Hematopoietic multipotent progenitor cell treated with erythropoietin and hydrocortisone succinate and interleukin-3 and kit ligand, for 4 days (in vitro differentiated cells): ENCODE measurements at regions not wholly inside any gene's neighbourhood (a gene's known extent, or its start where the extent isn't known, plus 50 kb on each side); places are given as distances from the start of the nearest gene placed in this dataset.
"Not testable (repeated sequence)": the region's sequence is repeated elsewhere in the genome, so short reads cannot be mapped to it uniquely, and the experiment has no call there.

Experiments used
- DNase-seq: peaks from one replicate; pipeline ENCODE4 v3.0.0-alpha.2; 2015

DNA sequence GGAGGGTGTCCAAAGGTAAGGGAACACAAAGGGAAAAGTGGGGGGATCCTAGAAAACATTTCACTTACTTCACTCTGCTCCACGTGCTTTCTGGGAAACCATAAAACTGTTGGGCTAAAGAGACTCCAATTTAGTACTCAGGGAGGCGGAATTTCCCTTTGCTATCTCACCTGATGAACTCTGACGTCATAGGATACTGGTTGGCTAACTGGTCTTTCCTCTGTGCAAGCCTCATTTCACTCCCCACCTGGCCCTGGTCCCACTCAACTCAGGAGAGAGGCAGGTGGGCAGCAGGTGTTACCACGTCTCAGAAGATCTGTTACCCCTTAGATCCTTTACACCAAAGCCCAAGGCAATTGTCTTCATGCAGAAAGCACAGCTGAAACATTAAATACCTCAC, 51.8 kb upstream of the PMAIP1 start:
- DNase-seq, result no peak

DNA sequence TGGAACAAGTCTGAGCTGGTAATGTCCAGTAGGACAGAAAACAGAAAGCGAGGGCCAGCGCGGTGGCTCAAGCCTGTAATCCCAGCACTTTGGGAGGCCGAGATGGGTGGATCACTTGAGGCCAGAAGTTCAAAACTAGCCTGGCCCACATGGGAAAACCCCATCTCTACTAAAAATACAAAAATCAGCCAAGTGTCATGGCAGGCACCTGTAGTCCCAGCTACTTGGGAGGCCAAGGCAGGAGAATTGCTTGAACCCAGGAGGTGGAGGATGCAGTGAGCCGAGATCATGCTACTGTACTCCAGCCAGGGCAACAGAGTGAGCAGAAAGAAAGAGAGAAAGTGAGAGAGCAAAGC, 52.3 kb upstream of the PMAIP1 start:
- not testable (repeated sequence) for DNase-seq

DNA sequence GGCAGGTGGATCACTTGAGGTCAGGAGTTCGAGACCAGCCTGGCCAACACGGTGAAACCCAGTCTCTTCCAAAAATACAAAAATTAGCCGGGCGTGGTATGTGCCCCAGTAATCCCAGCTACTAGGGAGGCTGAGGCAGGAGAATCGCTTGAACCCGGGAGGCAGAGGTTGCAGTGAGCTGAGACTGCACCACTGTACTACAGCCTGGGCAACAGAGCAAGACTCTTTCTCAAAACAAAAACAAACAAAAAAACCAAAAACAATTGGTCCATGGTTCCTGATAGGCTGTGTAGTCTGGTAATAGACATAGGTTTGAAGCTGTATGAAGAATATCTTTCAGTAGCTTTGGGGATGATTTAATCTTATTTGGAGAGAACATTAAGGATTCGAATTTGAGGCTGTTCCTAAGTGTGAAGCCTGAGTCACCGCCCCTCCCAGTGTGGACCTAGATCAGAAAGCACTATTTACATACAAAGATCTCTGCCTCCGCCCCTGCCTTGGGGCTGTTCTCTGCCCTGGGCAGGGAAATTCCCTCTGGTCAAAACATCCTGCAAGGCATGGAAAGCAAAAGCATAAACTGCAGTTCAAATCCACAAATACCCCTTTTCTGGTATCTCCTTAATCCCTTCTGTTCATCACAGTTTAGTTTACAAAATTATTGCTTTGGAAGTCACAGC, 52.8 kb upstream of the PMAIP1 start:
- DNase-seq, result no peak

DNA sequence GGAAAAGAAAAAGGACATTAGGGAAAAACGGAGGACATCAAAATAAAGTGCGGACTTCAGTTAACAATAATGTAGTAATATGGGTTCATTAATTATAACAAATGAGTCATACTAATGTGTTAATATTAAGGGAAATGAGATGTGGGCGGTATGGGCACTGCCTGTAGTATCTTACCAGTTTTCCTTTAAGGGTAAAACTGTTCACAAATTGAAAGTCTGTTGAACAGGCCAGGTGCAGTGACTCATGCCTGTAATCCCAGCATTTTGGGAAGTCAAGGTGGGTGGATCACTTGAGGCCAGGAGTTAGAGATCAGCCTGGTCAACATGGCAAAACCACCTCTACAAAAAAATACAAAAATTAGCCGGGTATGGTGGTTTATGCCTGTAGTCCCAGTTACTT, 56.8 kb upstream of the PMAIP1 start:
- no peak for DNase-seq

DNA sequence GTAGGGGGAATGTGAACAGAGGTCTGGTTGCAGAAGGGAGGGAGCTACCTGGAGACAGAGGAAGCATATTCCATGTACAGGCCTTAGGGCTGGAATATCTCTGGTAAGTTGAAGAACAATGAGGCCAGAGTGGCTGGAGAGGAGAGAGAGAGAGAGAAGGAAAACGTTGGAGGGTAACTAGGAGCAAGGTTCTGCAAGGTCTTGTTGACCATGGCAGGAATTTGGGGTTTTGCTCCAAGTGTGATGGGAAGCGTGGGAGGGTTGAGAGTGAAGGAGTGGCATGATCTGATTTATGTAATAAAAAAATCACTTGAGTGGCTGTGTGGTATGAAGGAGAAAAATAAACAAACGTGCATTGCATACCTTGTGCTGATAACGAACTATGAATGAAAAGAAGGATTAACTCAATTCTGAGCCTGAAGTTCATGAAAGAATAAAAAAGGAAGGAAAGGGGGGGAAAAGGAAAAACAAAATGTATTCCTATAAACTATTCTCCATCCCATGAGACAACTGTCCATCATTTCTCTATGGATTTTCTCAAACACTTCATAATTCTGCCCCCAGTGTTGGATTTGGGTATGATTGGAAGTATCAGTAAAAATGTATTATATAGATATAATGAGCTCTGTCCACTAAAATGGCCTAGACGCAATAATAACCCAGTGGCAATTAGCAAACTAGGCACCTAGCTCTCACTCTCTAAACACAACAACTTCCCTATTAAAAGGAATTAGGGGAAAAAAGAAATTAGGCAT, 59.7 kb upstream of the PMAIP1 start:
- DNase-seq, result peak; percentile 17

DNA sequence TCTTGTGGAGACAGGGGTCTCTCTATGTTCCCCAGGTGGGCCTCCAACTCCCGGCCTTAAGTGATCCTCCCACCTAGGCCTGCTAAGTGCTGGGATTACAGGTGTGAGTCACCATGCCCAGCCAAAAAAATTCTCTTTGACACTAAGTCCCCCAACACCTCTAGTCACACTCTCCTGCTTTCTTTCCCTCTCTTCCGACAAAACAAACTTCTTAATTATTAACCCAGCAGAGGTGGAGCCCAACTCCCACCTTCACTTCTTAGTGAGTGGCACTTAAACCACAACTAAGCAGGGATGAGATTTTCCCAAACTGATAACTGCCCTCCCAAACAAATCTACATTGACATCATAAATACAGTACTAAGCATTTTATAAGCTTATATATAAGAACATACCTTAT, 60.5 kb upstream of the PMAIP1 start:
- DNase-seq, result no peak

DNA sequence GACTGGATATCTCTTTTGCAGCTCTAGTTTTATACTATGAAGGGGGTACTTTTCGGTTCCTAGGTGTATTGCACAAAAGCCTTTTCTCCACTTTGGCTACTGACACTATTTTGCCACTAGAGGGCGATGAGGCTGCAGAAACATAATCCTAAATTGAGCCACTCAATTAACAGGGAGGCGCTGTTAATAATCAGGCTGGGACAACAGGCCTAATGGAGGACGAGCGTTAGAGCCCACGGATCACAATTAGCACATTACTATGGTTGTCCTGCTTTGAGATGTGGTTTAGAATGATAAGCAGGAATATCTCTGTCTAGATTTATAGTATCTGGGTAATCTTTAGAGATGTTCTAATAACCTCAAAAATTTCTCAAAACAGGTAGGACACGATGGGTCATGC, 62.2 kb upstream of the PMAIP1 start:
- DNase-seq, result peak; percentile 88

DNA sequence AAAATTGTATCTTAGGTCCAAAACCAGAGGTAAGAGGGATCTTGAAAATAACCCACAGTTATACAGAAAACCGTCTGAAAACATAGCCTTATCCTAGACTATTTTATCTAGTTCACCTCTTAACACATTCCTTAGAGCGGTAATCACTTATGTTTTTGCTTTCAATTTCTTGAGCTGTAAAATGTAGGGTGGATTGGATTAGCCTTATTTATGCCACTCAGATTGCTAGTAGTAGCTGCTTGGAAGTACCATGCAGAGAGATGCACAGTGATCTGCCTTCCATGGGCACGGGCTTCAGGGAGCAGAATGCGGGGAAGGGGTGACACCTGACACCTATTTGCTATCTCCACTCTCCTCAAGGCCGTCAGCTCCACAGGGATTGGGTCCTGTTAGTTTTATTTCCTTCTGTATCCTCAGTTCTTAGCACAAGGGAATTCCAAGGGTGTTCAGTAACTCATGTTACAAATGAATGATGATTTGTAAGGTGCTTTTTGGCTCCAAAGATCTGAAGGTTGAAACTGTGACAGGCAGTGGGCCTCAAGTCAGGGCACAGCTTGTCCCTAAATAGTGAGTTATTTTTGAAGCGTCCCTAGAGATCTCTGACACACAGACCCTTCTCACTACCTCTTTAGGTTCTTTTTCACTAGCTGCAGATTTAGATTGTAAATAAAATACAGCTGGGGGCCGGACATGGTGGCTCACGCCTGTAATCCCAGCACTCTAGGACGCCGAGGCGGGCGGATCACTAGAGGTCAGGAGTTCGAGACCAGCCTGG, 64.0 kb upstream of the PMAIP1 start:
- DNase-seq, result no peak

DNA sequence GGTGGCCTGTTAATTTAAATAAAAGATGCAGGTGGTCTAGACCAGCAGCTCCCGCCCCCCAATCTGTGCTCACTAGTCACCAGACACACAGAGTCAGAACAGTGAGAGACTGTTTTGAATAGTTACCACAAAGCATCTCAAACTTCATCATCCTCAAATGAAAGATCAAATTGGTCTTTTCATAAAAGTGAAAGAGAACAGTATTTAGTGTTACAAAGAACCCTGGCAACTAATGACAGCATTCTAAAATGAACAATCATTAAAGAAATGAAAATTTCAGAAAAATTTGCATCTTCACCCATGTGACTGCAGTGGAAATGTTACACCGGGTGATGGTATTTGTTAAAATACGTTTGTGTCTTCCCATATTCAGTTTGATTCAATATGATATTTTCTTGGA, 65.5 kb upstream of the PMAIP1 start:
- DNase-seq, result no peak

DNA sequence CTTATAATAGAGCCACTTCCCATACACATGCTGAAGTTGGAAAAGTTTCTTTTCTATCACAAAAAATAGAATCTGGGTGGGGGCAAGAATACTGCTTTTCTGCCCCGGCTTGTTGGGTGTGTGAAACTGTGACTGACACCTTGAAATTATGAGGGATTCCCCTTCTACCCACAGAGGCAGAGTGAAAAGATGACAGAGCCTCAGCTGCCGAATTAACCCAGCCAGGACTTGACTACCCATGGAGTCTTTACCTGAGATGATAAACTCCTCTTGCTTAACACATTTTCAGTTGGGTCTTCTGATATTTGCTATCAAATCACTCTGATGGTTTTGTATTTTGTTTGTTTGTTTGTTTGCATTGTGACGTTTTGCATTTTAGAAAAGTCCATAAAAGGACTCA, 66.0 kb upstream of the PMAIP1 start:
- no peak for DNase-seq

DNA sequence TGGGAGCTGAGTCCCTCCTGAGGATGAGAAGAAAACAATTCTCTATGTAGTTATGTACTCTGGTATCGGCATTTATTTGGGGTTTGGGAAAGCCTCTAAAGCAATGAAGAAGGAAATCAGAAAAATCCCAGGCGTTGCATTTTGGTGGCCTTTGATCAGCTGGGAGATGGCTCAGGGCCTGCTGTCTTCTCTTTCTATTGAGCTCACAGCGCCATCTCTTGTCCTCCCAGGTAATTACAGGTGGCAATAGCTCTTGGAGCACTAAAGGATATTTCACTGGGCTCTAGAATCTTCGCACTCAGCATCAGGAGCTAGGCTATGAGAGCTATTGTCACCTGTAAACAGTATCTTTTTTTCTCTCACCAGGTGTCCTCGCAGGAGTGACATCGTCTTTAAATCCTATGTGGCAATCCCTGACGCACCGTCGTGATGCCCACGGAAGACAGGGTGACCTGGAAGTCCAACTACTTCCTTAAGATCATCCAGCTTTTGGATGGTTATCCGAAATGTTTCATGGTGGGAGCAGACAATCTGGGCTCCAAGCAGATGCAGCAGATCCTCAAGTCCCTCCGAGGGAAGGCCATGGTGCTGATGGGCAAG, 76.1 kb upstream of the PMAIP1 start:
- peak; percentile 77 for DNase-seq

DNA sequence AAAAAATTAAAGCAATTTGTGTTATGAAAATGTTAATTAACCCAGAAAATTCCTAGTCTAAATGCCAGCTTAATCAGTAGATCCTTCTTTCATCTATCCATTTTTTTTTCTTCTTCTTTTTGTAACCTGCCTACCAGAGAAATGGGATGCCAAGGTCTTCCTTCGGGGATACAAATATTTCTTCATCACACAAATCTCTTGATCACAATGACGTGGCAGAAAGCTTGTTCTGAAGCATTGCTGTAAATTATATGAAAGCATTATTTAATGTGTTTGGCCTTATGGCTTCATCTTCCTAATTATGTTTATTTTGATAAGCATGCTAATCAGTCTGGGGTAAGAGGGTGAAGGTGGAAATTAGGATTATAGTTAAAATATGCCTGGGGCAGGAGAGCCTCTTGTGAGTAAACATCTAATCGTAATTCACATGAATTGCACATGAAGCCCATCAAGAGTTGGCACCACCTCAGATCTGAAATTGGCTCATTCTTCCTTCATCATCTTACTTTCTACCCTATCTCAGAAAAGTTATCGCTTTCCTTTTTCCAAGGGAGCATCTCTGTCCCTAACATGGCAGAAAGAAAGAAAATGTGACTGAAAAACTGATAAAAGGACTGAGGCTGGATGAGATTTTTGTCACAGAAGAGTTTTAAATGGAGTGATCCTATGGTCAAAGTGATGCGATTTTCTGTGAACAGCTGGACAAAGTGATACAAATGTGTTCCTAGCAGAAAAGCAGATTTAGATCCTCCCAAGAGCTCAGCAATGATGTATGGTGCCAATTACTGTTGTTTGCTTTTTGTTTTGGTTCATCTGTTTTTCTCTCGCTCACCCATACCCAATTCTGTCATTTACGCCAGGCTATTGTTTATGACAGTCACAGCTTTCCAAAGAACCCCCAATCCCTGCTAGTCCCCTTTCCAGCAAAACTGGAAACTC, 76.9 kb upstream of the PMAIP1 start:
- no peak for DNase-seq

DNA sequence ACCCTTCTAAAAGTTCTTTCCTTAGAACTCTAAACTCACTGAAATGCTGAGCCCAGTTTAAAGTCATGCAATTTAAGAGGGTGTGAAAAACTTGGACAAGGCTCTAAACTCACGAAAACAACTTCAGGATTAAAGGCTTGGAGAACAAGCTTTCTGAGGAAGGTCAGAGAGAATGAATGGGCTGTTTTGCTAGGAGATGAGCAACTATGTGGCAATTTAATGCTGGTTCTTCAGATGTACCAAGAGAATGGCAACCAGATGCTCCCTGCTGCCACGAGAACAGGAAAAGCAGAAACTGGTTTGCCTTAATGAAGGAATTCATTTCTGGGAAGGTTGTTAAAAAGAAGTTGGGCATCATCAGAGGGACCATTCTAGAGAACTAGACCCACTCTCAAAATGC, 77.8 kb upstream of the PMAIP1 start:
- no peak for DNase-seq

DNA sequence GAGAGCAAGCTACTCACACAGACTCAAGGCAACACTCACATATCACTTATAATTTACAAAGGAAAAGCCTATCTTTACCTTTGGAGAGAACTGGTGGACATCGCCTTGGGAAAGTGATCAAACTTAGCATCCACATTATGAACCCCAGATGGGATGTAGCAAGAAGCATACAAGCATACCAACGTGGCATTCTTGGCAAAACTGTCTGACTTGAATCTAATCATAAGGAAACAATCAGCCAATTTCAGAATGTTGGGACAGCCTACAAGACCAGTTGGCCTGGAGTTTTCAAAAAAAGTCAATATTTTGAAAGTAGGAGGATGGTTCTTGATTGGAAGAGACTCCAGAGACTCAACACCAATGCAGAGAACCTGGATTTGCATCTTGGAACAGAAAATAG, 79.1 kb upstream of the PMAIP1 start:
- no peak for DNase-seq

DNA sequence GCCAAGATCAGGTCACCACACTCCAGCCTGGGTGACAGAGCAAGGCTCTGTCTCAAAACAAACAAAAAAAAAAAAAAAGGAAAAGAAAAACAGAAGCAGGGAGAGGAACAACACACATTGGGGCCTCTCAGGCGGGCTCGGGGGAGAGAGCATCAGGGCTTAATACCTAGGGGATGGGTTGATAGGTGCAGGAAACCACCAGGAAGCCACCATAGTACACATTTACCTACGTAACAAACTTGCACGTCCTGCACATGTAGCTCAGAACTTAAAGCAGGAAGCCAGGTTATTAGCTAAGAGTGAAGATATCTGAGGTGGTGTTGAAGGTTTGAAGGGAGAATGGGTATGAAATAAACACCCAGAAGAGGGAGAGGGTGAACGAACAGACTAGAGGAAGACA, 81.0 kb upstream of the PMAIP1 start:
- no peak for DNase-seq

DNA sequence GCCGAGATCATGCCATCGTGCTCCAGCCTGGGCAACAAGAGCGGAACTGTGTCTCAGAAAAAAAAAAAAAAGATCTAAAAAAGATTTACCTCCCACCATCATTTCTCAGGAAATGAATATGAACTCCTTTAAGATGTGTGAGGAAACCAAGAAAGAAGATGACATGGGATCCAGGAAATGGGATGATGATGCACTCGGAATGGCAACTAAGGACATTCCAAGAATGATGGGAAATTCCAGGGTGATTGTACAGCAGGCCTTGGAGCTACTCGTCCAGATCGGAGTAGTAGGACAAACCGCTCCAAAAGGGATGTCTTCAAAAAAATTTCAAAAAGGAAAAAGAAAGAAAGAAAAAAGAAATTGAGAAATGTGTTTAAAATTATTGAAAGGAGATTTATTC, 84.9 kb upstream of the PMAIP1 start:
- no peak for DNase-seq

DNA sequence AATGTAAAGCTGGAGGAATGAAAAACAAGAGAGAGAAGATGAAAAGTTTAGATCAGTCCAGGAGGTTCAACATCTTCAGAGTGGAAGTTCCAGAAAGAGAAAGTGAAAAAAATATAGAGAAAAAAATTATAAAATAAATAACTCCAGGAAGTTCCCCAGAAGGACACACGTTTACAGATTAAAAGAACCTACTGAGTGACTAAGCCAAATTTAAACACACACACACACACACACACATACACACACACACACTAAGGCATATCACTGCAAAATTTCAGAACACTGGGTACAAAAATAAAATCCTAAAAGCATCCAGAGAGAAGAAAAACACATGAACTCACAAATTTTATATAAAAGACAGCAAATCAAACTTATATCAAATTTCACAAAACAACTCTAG, 85.9 kb upstream of the PMAIP1 start:
- DNase-seq, result no peak

DNA sequence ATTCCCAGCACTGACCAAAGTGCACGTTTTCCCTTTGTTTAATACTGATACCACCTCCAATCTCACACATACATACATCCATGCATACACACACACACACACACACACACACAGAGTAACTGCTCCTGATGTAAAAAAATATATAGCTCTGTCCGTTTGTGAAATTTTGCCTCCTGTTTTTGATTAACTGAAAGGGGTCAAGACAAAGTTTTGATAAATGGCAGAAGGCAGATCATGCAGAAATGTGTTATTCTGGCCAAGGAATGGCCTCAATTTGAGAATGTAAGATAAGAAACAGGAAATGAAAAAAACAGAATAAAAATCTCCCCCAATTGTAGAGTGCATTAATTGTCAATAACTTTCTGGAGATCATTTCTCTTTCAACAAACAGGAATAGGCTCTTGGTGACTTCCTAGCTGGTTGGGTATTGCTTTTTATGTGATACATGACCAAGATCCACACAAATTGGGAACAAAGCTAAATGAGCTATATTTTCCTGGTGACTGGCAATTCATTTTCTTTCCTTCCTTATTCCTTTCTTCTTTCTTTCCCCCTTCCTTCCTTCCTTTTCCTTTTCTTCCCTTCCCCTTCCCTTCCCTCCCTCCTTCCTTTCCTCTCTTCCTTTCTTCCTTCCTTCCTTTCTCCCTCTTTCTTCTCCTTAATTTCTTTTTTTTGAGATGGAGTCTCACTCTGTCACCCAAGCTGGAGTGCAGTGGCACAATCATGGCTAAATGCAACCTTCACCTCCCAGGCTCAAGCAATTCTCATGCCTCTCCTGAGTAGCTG, 88.9 kb upstream of the PMAIP1 start:
- no peak for DNase-seq

DNA sequence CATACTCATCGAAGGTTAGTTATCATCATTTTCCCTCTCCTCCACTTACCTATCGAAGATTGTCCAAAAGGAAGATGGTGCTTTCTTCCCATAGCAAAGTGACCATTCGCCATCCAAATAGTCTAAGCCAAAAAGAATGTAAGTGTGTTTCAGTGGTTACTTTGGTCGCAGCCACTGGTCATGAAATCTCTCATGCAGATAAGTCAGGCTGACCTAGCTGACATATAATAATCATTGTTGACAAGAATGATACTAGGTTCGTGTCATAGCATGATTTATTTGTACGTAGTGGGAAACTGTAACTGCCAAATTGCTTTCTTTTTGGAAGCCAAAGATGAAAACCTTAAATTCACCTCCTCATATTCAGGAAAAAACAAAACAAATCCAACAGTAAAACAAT, 89.6 kb upstream of the PMAIP1 start:
- no peak for DNase-seq

DNA sequence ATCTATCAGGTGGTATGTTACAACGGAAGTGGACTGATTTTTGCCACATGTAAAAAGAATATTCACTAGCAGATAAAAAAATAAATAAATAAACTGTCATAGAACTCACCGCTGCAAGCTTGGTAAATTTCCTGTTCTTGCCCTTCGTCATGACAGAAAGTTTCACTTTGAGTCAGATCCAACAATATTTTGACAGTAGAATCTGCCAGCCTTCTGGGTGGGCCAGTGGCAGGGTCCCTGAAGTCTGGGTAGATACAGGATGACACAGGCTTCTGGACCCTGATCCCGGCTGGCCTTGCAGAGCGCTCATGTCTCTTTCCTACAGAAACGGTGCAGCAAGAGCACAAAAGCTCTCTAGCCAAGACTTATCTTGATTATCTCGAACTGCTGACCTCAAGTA, 97.8 kb upstream of the PMAIP1 start:
- DNase-seq, result no peak

DNA sequence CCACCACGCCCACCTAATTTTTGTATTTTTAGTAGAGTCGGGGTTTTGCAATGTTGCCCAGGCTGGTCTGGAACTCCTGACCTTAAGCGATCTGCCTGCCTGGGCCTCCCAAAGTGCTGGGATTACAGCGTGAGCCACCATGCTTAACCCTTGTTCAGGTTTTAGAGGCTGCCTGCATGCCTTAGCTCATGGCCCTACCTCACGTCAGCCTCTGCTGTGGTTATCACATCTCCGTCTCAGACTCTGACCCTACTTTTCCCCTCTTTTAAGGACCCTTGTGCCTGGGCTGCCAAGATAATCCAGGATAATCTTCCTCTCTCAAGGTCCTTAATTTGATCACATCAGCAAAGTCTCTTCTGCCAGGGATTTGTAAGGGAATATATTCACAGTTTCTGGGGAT, 98.2 kb upstream of the PMAIP1 start:
- no peak for DNase-seq

DNA sequence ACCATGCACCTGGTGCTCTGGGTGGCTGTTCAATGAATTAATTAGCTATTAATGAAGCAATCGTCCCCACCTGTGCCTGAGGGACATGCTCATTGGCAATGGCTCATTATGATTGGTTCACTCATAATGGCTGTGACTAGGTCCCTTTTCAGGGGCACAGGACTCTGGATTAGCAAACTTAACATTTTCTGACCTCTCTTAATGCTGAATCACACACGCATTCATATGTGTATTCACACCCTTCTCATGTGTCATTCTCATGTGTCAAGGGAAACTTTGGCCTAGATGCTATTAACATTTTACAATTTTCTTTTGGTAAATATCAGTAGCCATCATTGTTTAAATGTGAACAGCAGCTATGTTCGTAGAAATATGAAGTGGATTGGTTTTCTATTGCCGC, 98.9 kb upstream of the PMAIP1 start:
- DNase-seq, result no peak
